Epithelial cell of proximal tubule (primary cell): ENCODE measurements at regions not wholly inside any gene's neighbourhood (a gene's known extent, or its start where the extent isn't known, plus 50 kb on each side); places are given as distances from the start of the nearest gene placed in this dataset.

Experiments
- DNase-seq: peaks from one replicate; pipeline ENCODE4 v3.0.0-alpha.2; 2011; ENCODE audit warnings: low read depth
- H3K4me3 ChIP-seq: 2 replicates; pipeline ENCODE4 v1.5.1; 2011; ENCODE audit warnings: low read depth, mild to moderate bottlenecking, low read length
- CTCF ChIP-seq: conservative IDR thresholded peaks from 2 replicates; pipeline ENCODE4 v1.5.1; 2012; ENCODE audit warnings: low read depth, mild to moderate bottlenecking, low read length

GRCh38 chr14:39488600-39488999 is 56.4 kb upstream of the FBXO33 start:
- TF ChIP-seq CTCF: no peak
- H3K4me3 ChIP-seq: no peak overlapping the region
- no peak for DNase-seq

GRCh38 chr14:39483682-39484081 is 51.4 kb upstream of the FBXO33 start:
- no peak for TF ChIP-seq CTCF
- DNase-seq: no peak
- no peak overlapping the region for H3K4me3 ChIP-seq
